HG03558 (cell line): ENCODE measurements at regions not wholly inside any gene's neighbourhood (a gene's known extent, or its start where the extent isn't known, plus 50 kb on each side); places are given as distances from the start of the nearest gene placed in this dataset.

Source experiments
- ATAC-seq: cut with Tn5 transposase; IDR thresholded peaks from one replicate; pipeline ENCODE4 v1.9.1; 2021; ENCODE audit warnings: moderate number of reproducible peaks; ENCODE audit not compliant: unreplicated experiment; ENCODE audit errors: extremely low read depth

GRCh38 chr6:153583685-153584084 lies 452.6 kb upstream of the RGS17 start:
- no peak for ATAC-seq

- no peak for ATAC-seq
Measured at GRCh38 chr6:153580776-153581175, 449.7 kb upstream of the RGS17 start.

- ATAC-seq: no peak
Measured at GRCh38 chr6:153575528-153575927, 444.4 kb upstream of the RGS17 start.

- ATAC-seq: no peak
Measured at GRCh38 chr6:153574231-153574630, 443.1 kb upstream of the RGS17 start.

- ATAC-seq: no peak
Measured at GRCh38 chr6:153572371-153572770, 441.3 kb upstream of the RGS17 start.

- ATAC-seq: no peak
Measured at GRCh38 chr6:153568628-153569027, 437.5 kb upstream of the RGS17 start.

GRCh38 chr6:153564803-153565202 lies 433.7 kb upstream of the RGS17 start:
- no peak for ATAC-seq

- ATAC-seq: no peak
Measured at GRCh38 chr6:153563001-153563400, 431.9 kb upstream of the RGS17 start.

- no peak for ATAC-seq
Measured at GRCh38 chr6:153553627-153554026, 422.5 kb upstream of the RGS17 start.

GRCh38 chr6:153539602-153540001 lies 408.5 kb upstream of the RGS17 start:
- ATAC-seq: no peak

GRCh38 chr6:153538491-153538890 lies 407.4 kb upstream of the RGS17 start:
- no peak for ATAC-seq

- no peak for ATAC-seq
Measured at GRCh38 chr6:153537422-153537821, 406.3 kb upstream of the RGS17 start.

GRCh38 chr6:153526479-153526878 lies 395.4 kb upstream of the RGS17 start:
- no peak for ATAC-seq

- ATAC-seq: no peak
Measured at GRCh38 chr6:153525998-153526397, 394.9 kb upstream of the RGS17 start.

GRCh38 chr6:153523390-153523789 lies 392.3 kb upstream of the RGS17 start:
- no peak for ATAC-seq

GRCh38 chr6:153511896-153512496 lies 380.9 kb upstream of the RGS17 start:
- ATAC-seq: peak; percentile 46

- no peak for ATAC-seq
Measured at GRCh38 chr6:153503810-153504209, 372.7 kb upstream of the RGS17 start.

- ATAC-seq: no peak
Measured at GRCh38 chr6:153493501-153493900, 362.4 kb upstream of the RGS17 start.

GRCh38 chr6:153489479-153489878 lies 358.4 kb upstream of the RGS17 start:
- no peak for ATAC-seq

- ATAC-seq: no peak
Measured at GRCh38 chr6:153488267-153488666, 357.2 kb upstream of the RGS17 start.

- no peak for ATAC-seq
Measured at GRCh38 chr6:153485072-153485471, 354.0 kb upstream of the RGS17 start.

GRCh38 chr6:153484056-153484455 lies 353.0 kb upstream of the RGS17 start:
- no peak for ATAC-seq

GRCh38 chr6:153476243-153476642 lies 345.2 kb upstream of the RGS17 start:
- ATAC-seq: no peak
